H1 (cell line): ENCODE measurements at regions not wholly inside any gene's neighbourhood (a gene's known extent, or its start where the extent isn't known, plus 50 kb on each side); places are given as distances from the start of the nearest gene placed in this dataset.

ENCODE experiments used
- CTCF ChIA-PET: fragments of 300-600 bp; sonication (Branson Sonifier 250); formaldehyde crosslinking; loops from one replicate; lab custom pipeline; 2021; ENCODE audit not compliant: partially characterized antibody; lab: Charles Lee
- POLR2A ChIA-PET: fragments of 300-600 bp; sonication (Branson Sonifier 250); formaldehyde crosslinking; loops from one replicate; lab custom pipeline; 2021; ENCODE audit warnings: inconsistent platforms; ENCODE audit not compliant: partially characterized antibody; lab: Charles Lee
- DNase-seq, 2 experiments: peaks; one replicate each; pipeline versions ENCODE4 v3.0.0 to v3.0.0-alpha.2; 2010 to 2022; ENCODE audit warnings: low spot score in 2 of 2, low read depth in 1 of 2, mixed read lengths in 1 of 2
- FAIRE-seq: peaks from 2 replicates; lab custom pipeline; 2011; peaks lifted over from hg19 to GRCh38; lab: Jason Lieb, UNC
- H2AFZ ChIP-seq: 2 replicates; pipeline ENCODE4 v1.8.1; 2012; ENCODE audit warnings: low read length, inconsistent platforms
- H2AK5ac ChIP-seq: 2 replicates; pipeline ENCODE4 v1.6.1; 2013; ENCODE audit warnings: low read depth, low read length
- H2BK120ac ChIP-seq: replicated peaks from 2 replicates; pipeline ENCODE3; 2013; ENCODE audit warnings: low read depth, low read length, inconsistent platforms
- H2BK12ac ChIP-seq: 2 replicates; pipeline ENCODE4 v1.6.1; 2013; ENCODE audit warnings: low read depth, low read length
- H2BK15ac ChIP-seq: 2 replicates; pipeline ENCODE4 v1.6.1; 2013; ENCODE audit warnings: low read length
- H2BK20ac ChIP-seq: 2 replicates; pipeline ENCODE4 v1.6.1; 2013; ENCODE audit warnings: low read length
- H2BK5ac ChIP-seq: 2 replicates; pipeline ENCODE4 v1.6.1; 2013; ENCODE audit warnings: low read depth, low read length
- H3K14ac ChIP-seq: 2 replicates; pipeline ENCODE4 v1.6.1; 2013; ENCODE audit warnings: inconsistent platforms; ENCODE audit not compliant: insufficient read length
- H3K18ac ChIP-seq: 2 replicates; pipeline ENCODE4 v1.6.1; 2013; ENCODE audit warnings: low read length; ENCODE audit errors: extremely low read depth
- H3K23ac ChIP-seq: 2 replicates; pipeline ENCODE4 v1.6.1; 2013; ENCODE audit warnings: inconsistent platforms; ENCODE audit not compliant: insufficient read length
- H3K23me2 ChIP-seq: 2 replicates; pipeline ENCODE4 v1.6.1; 2013; ENCODE audit warnings: low read depth, low read length
- H3K27ac ChIP-seq: 2 replicates; pipeline ENCODE4 v1.6.1; 2011; ENCODE audit warnings: low read depth, low read length, inconsistent platforms
- H3K27me3 ChIP-seq, 4 experiments: replicated peaks in 1 of 4; 1 replicate in 1 of 4; 2 replicates in 3 of 4; pipeline versions ENCODE4 v1.6.1 to v1.8.1; 2011 to 2013; ENCODE audit warnings: low read length in 3 of 4, mild to moderate bottlenecking in 3 of 4, inconsistent platforms in 2 of 4, mixed read lengths in 2 of 4, moderate library complexity in 1 of 4; ENCODE audit not compliant: control insufficient read depth in 3 of 4, insufficient read depth in 3 of 4; ENCODE audit errors: extremely low read depth in 1 of 4
- H3K36me3 ChIP-seq, 4 experiments: 2 replicates each; pipeline versions ENCODE4 v1.6.1 to v1.8.1; 2011 to 2013; ENCODE audit warnings: mild to moderate bottlenecking in 4 of 4, low read length in 3 of 4, moderate library complexity in 2 of 4, control low read depth in 1 of 4, inconsistent platforms in 1 of 4; ENCODE audit not compliant: insufficient read depth in 4 of 4, control insufficient read depth in 2 of 4
- H3K4ac ChIP-seq: replicated peaks from 2 replicates; pipeline ENCODE3; 2013; ENCODE audit warnings: low read length, low read depth, mixed read lengths, inconsistent platforms; ENCODE audit not compliant: insufficient read length
- H3K4me1 ChIP-seq, 4 experiments: replicated peaks in 1 of 4; 1 replicate in 1 of 4; 2 replicates in 3 of 4; pipeline versions ENCODE4 v1.6.1 to v1.8.1; 2011 to 2013; ENCODE audit warnings: low read length in 3 of 4, inconsistent platforms in 2 of 4, mixed read lengths in 1 of 4; ENCODE audit not compliant: insufficient read depth in 4 of 4, control insufficient read depth in 3 of 4
- H3K4me2 ChIP-seq, 2 experiments: 2 replicates each; pipeline versions ENCODE4 v1.6.1 to v1.8.1; 2011 to 2013; ENCODE audit warnings: low read depth in 2 of 2, low read length in 2 of 2, control low read depth in 1 of 2, inconsistent platforms in 1 of 2, mild to moderate bottlenecking in 1 of 2; ENCODE audit not compliant: insufficient read depth in 1 of 2
- H3K4me3 ChIP-seq, 4 experiments: fragments of 200-600, 300-600 bp in 1 of 4; sonication (generic), shearing (Covaris generic), sonication (Bioruptor Twin) in 1 of 4; 2 replicates each; pipeline versions ENCODE4 v1.5.1 to v1.8.1; 2011 to 2016; ENCODE audit warnings: low read length in 4 of 4, low read depth in 3 of 4, control low read depth in 2 of 4, inconsistent platforms in 2 of 4, mild to moderate bottlenecking in 2 of 4, mixed read lengths in 1 of 4, moderate library complexity in 1 of 4; ENCODE audit not compliant: insufficient read depth in 2 of 4; ENCODE audit errors: extremely low read depth in 1 of 4
- H3K56ac ChIP-seq: replicated peaks from 2 replicates; pipeline ENCODE3; 2013; ENCODE audit warnings: low read depth, mild to moderate bottlenecking, mixed read lengths, low read length, inconsistent platforms; ENCODE audit not compliant: insufficient read length
- H3K79me1 ChIP-seq: 2 replicates; pipeline ENCODE4 v1.6.1; 2013; ENCODE audit warnings: low read depth, low read length, control low read depth
- H3K79me2 ChIP-seq, 2 experiments: 2 replicates each; pipeline versions ENCODE4 v1.6.1 to v1.8.1; 2012 to 2013; ENCODE audit warnings: low read length in 2 of 2, mild to moderate bottlenecking in 2 of 2, inconsistent platforms in 1 of 2; ENCODE audit not compliant: insufficient read depth in 2 of 2, control insufficient read depth in 1 of 2
- H3K9ac ChIP-seq, 4 experiments: replicated peaks in 1 of 4; 1 replicate in 1 of 4; 2 replicates in 3 of 4; pipeline versions ENCODE4 v1.6.1 to v1.8.1; 2011 to 2013; ENCODE audit warnings: low read depth in 3 of 4, low read length in 3 of 4, control low read depth in 2 of 4, mild to moderate bottlenecking in 2 of 4, moderate library complexity in 2 of 4, inconsistent platforms in 1 of 4; ENCODE audit errors: extremely low read depth in 1 of 4
- H3K9me3 ChIP-seq, 2 experiments: 2 replicates each; pipeline versions ENCODE4 v1.6.1 to v1.8.1; 2012 to 2013; ENCODE audit warnings: mild to moderate bottlenecking in 2 of 2, moderate library complexity in 2 of 2, control low read depth in 1 of 2, inconsistent platforms in 1 of 2, low read depth in 1 of 2, low read length in 1 of 2, mixed read lengths in 1 of 2; ENCODE audit not compliant: insufficient read depth in 2 of 2
- H4K20me1 ChIP-seq, 2 experiments: replicated peaks in 1 of 2; 2 replicates each; pipeline versions ENCODE3 to v1.8.1; 2011 to 2013; ENCODE audit warnings: inconsistent platforms in 2 of 2, low read length in 2 of 2, mild to moderate bottlenecking in 1 of 2; ENCODE audit not compliant: insufficient read depth in 2 of 2, control insufficient read depth in 1 of 2
- H4K5ac ChIP-seq: 2 replicates; pipeline ENCODE4 v1.6.1; 2013; ENCODE audit warnings: low read length, low read depth, mixed read lengths, inconsistent platforms; ENCODE audit not compliant: insufficient read length
- H4K8ac ChIP-seq: 2 replicates; pipeline ENCODE4 v1.8.0; 2013; ENCODE audit warnings: mild to moderate bottlenecking, moderate library complexity, low read length, inconsistent platforms; ENCODE audit not compliant: insufficient read depth; ENCODE audit errors: extremely low read depth
- H4K91ac ChIP-seq: replicated peaks from 2 replicates; pipeline ENCODE3; 2013; ENCODE audit warnings: low read length, mixed read lengths, inconsistent platforms; ENCODE audit not compliant: insufficient read length
- ATF2 ChIP-seq: IDR thresholded peaks from 2 replicates; pipeline ENCODE4 v1.6.1; 2012; ENCODE audit warnings: low read length, inconsistent platforms
- E2F6 ChIP-seq: IDR thresholded peaks from 2 replicates; pipeline ENCODE4 v1.6.1; 2012; ENCODE audit warnings: inconsistent platforms
- EGR1 ChIP-seq: IDR thresholded peaks from 2 replicates; pipeline ENCODE4 v1.6.1; 2011; ENCODE audit warnings: low read depth, low read length, borderline replicate concordance
- FOSL1 ChIP-seq: IDR thresholded peaks from 2 replicates; pipeline ENCODE4 v1.6.1; 2011; ENCODE audit warnings: mild to moderate bottlenecking, low read depth, low read length, moderate library complexity; ENCODE audit not compliant: insufficient read depth
- HDAC2 ChIP-seq, 2 experiments: fragments of 300-600 bp in 1 of 2; sonication (generic) in 1 of 2; IDR thresholded peaks; 2 replicates each; pipeline ENCODE4 v1.6.1; 2011 to 2012; ENCODE audit warnings: low read depth in 2 of 2, low read length in 2 of 2, mild to moderate bottlenecking in 2 of 2, moderate library complexity in 2 of 2, borderline replicate concordance in 1 of 2, inconsistent platforms in 1 of 2
- HDAC6 ChIP-seq: IDR thresholded peaks from one replicate; pipeline ENCODE4 v1.7.1; 2012; ENCODE audit warnings: low read depth, mild to moderate bottlenecking, inconsistent platforms, low read length, moderate library complexity
- NANOG ChIP-seq: IDR thresholded peaks from 2 replicates; pipeline ENCODE4 v1.6.1; 2011; ENCODE audit warnings: low read length, low read depth, mild to moderate bottlenecking, inconsistent platforms; ENCODE audit not compliant: insufficient read depth, poor library complexity, severe bottlenecking
- POLR2A ChIP-seq, 2 experiments: IDR thresholded peaks; 1 replicate in 1 of 2; 2 replicates in 1 of 2; pipeline ENCODE4 v1.6.1; 2011; ENCODE audit warnings: low read depth in 2 of 2, low read length in 2 of 2, mild to moderate bottlenecking in 2 of 2; ENCODE audit errors: control extremely low read depth in 1 of 2
- RAD21 ChIP-seq, 2 experiments: IDR thresholded peaks in 1 of 2; conservative IDR thresholded peaks in 1 of 2; 2 replicates each; pipeline ENCODE4 v1.6.1; 2011; ENCODE audit warnings: low read depth in 2 of 2, low read length in 2 of 2, improper control_type of control experiment in 1 of 2, inconsistent platforms in 1 of 2, mild to moderate bottlenecking in 1 of 2, moderate library complexity in 1 of 2
- TAF1 ChIP-seq: IDR thresholded peaks from 2 replicates; pipeline ENCODE4 v1.6.1; 2011; ENCODE audit warnings: mild to moderate bottlenecking, low read depth, low read length
- TAF7 ChIP-seq: optimal IDR thresholded peaks from 2 replicates; pipeline ENCODE3; 2011; ENCODE audit warnings: low read depth, mild to moderate bottlenecking, inconsistent platforms, low read length, moderate library complexity, borderline replicate concordance
- WGBS, 2 experiments: shearing (Covaris generic) in 1 of 2; methylation state at CpG; one replicate each; pipeline versions ENCODE4 v1.1.6 to v1.1.7; 2013 to 2015; ENCODE audit warnings: low lambda C conversion rate in 2 of 2, mixed read lengths in 2 of 2, inconsistent platforms in 1 of 2, low coverage in 1 of 2, missing lambda C conversion rate in 1 of 2; ENCODE audit not compliant: insufficient replicate concordance in 2 of 2, insufficient coverage in 1 of 2, insufficient read length in 1 of 2; ENCODE audit errors: extremely low coverage in 1 of 2, missing lambda C conversion rate in 1 of 2; 5-methylcytosine and 5-hydroxymethylcytosine counted together

- H3K9ac ChIP-seq = no peak overlapping the region
- no peak overlapping the region for H4K91ac ChIP-seq
- H3K36me3 ChIP-seq = no peaks in the 10 kb centered on the region
- no peaks in the 10 kb centered on the region for H3K79me1 ChIP-seq
- FAIRE-seq = no peak
- no peak overlapping the region for H2BK5ac ChIP-seq
- H2BK20ac ChIP-seq = no peak overlapping the region
- H4K20me1 ChIP-seq = no peaks in the 10 kb centered on the region
- H3K9me3 ChIP-seq = peaks cover 8 to 10% of the 10 kb centered on the region in 2 experiments; a peak in 2 of 4 replicates
- no peak overlapping the region for H3K4me2 ChIP-seq
- no peak overlapping the region for H3K18ac ChIP-seq
- no peak overlapping the region for H2BK15ac ChIP-seq
- no peak overlapping the region for H4K8ac ChIP-seq
- no peak overlapping the region for H3K27ac ChIP-seq
- H4K5ac ChIP-seq = no peak overlapping the region
- H2AK5ac ChIP-seq = no peak overlapping the region
- H3K79me2 ChIP-seq = no peaks in the 10 kb centered on the region
- H3K23me2 ChIP-seq = no peaks in the 10 kb centered on the region
- ChIA-PET POLR2A (no interaction called here), CTCF (no interaction called here)
- TF ChIP-seq POLR2A (IDR thresholded peaks at IDR 0.05; ENCODE audit: control extremely low read depth in 1 of 2, low read depth in 2 of 2, low read length in 2 of 2) = no peak
- TF ChIP-seq HDAC6 = no peak
- TF ChIP-seq TAF7 = no peak
- TF ChIP-seq TAF1 = no peak
- TF ChIP-seq E2F6 = no peak
- no peak for TF ChIP-seq EGR1
- no peak for TF ChIP-seq HDAC2 (IDR thresholded peaks at IDR 0.05; ENCODE audit: borderline replicate concordance in 1 of 2, low read depth in 2 of 2, low read length in 2 of 2)
- TF ChIP-seq FOSL1 = no peak
- no peak for TF ChIP-seq NANOG
- TF ChIP-seq ATF2 = no peak
- no peak for TF ChIP-seq RAD21 (IDR thresholded peaks at IDR 0.05 in 1 of 2, conservative IDR thresholded peaks at IDR 0.05 in 1 of 2; ENCODE audit: low read depth in 2 of 2, low read length in 2 of 2)
- H3K4me3 ChIP-seq = no peak overlapping the region
- H3K4ac ChIP-seq = no peak overlapping the region
- H3K27me3 ChIP-seq = no peaks in the 10 kb centered on the region
- no peak overlapping the region for H2BK12ac ChIP-seq
- no peaks in the 10 kb centered on the region for H3K4me1 ChIP-seq
- H3K23ac ChIP-seq = no peak overlapping the region
- no peak overlapping the region for H3K14ac ChIP-seq
- H3K56ac ChIP-seq = no peak overlapping the region
- DNase-seq = no peak
- WGBS, 2 experiments = 82% methylated on average over 1 of the region's 1 CpG; no CpG with 5 or more reads in 1 of the 2 experiments
- no peak overlapping the region for H2AFZ ChIP-seq
- H2BK120ac ChIP-seq = no peak overlapping the region
Measured at GRCh38 chr14:65901595-65901994, 489.1 kb downstream of the FUT8 start.
